Activated CD8-positive, alpha-beta memory T cell treated with anti-CD3 and anti-CD28 coated beads, Interleukin-2, amount 50 U/mL, for 48 hours (primary cell): ENCODE measurements at regions not wholly inside any gene's neighbourhood (a gene's known extent, or its start where the extent isn't known, plus 50 kb on each side); places are given as distances from the start of the nearest gene placed in this dataset.
A peak's percentile ranks its signal among the peaks of the same experiment; 100 is the strongest.
"Not testable (repeated sequence)": the region's sequence is repeated elsewhere in the genome, so short reads cannot be mapped to it uniquely, and the experiment has no call there.

Experiments used
- DNase-seq: peaks from one replicate; pipeline ENCODE4 v3.0.0-alpha.2; 2020

- DNase-seq, result no peak
Measured at GRCh38 chrY:12360496-12360895, 340.5 kb upstream of the USP9Y start.

DNA sequence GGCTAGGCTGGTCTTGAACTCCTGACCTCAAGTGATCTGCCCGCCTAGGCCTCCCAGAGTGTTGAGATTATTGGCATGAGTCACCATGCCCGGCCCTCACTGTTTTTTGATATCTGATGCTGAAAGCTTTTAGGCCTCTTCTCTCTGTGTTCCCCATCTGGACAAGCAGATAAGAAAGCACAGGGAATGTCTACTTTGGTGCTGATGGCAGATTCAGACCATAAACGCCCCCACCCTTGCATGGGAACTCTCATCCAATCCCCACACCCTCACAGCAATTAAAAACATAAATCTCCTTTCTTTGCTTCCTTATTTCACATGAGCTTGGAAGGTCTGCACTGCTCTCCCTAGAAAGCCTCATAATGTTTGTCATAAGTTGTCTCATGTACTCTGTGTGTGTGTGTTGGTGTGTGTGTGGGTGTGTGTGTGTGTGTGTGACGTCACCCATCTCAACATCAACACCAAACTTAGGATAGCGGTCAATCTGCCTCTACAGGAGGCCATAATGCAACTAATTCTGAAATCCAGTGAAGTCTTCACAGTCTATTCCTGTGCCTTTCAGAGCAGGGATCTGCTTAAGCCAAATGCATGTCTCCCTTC, 335.6 kb upstream of the USP9Y start:
- DNase-seq, result no peak

GRCh38 chrY:12374588-12374987, 326.4 kb upstream of the USP9Y start:
- DNase-seq, result not testable (repeated sequence)

GRCh38 chrY:12391655-12392559, 309.1 kb upstream of the USP9Y start:
- not testable (repeated sequence) for DNase-seq

DNA sequence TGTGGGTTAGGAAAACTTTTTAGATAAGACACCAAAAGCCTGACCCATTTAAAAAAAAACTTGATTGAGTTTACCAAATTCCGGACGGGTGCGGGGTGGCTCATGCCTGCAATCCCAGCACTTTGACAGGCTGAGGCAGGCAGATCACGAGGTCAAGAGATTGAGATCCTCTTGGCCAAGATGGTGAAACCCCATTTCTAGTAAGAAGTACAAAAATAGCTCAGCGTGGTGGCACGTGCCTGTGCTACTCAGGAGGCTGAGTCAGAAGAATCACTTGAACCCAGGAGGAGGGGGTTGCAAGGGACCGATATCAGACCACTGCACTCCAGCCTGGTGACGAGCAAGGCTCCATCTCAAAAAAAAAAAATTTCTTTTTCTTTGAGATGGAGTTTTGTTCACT, 307.8 kb upstream of the USP9Y start:
- DNase-seq, result no peak

DNA sequence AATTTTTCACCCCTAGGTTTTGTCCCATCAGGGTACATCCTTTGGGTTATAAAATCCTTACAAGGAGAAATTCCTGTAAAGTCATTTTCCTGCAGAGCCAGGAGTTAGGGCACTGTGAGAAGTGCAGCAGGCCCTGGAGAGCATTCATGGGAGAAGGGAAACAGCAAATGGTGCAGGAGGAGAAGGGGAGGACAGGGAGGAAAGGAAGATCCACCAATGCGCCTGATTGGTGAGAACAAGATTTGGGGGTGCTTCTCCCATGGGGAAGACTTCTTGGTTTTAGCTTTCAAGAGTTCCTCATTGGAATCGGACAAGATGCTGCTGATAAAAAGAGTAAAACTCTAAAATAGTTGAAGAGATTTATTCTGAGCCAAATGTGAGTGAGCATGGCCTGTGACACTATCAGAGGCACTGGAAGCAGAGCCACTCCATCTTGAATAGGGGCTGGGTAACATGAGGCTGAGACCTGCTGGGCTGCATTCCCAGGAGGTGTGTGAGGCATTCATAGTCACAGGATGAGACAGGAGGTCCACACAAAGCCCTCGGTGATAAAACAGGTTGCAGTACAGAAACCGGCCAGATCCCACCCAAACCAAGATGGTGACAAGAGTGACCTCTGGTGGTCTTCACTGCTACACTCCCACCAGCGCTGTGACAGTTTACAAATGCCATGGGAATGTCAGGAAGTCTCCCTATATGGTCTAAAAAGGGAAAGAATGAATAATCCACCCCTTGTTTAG, 305.5 kb upstream of the USP9Y start:
- DNase-seq, result not testable (repeated sequence)

GRCh38 chrY:12403916-12404315, 297.1 kb upstream of the USP9Y start:
- no peak for DNase-seq

GRCh38 chrY:12408236-12408635, 292.8 kb upstream of the USP9Y start:
- no peak for DNase-seq

GRCh38 chrY:12410696-12411095, 290.3 kb upstream of the USP9Y start:
- no peak for DNase-seq

- DNase-seq, result peak; percentile 48
Measured at GRCh38 chrY:12421072-12421787, 279.8 kb upstream of the USP9Y start.

GRCh38 chrY:12421788-12422124, 279.3 kb upstream of the USP9Y start:
- no peak for DNase-seq

DNA sequence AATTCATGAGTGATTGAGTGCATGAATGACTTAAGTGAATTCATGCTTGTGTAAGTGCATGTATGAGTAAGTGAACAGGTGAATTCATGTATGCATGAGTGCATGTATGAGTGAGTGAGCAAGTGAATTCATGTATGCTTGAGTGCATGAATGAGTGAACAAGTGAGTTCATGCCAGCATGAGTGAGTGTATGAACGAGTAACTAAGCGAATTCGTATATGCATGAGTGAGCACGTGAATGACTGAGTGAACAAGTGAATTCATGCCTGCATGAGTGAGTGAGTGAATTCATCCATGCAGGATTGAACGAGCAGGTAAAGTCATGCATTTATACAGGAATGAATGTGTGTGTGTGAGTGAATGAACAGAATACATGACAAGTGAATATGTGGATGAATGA, 278.5 kb upstream of the USP9Y start:
- no peak for DNase-seq

- DNase-seq, result no peak
Measured at GRCh38 chrY:12423416-12424252, 277.4 kb upstream of the USP9Y start.

- DNase-seq, result no peak
Measured at GRCh38 chrY:12425506-12425905, 275.5 kb upstream of the USP9Y start.

DNA sequence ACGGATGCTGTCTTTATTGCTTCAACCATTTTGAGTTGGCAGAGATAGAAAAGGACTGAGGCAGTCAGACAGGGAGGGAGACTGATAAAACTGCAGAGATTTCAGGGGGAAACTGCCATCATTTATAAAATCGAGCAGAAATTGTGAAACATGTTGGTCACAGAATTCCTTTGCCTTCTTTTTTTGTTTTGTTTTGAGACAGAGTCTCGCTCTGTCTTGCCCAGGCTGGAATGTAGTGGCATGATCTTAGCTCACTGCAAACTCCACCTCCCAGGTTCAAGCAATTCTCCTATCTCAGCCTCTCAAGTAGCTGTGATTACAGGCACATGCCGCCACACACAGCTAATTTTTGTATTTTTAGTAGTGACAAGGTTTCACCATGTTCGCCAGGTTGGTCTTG, 273.7 kb upstream of the USP9Y start:
- no peak for DNase-seq

- no peak for DNase-seq
Measured at GRCh38 chrY:12431546-12431945, 269.5 kb upstream of the USP9Y start.

DNA sequence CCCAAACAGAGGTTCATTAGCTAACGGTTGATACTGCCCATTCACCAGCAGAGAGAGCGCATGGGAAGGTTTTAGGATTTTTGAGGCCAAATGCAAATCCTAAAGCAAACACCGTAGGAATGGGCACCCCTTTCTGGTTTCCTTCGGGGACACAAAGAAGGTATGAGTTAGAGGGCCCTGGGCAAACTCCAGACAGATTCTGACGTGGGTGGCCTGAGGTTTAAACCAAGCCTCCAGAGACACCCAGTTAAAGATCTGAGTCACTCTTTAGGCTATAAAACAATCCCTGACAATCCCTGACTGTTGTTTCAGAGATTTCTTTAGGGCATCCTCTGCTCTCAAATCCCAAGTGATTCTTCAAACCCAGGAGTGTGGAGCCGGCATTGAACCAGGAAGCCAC, 262.2 kb upstream of the USP9Y start:
- not testable (repeated sequence) for DNase-seq

DNA sequence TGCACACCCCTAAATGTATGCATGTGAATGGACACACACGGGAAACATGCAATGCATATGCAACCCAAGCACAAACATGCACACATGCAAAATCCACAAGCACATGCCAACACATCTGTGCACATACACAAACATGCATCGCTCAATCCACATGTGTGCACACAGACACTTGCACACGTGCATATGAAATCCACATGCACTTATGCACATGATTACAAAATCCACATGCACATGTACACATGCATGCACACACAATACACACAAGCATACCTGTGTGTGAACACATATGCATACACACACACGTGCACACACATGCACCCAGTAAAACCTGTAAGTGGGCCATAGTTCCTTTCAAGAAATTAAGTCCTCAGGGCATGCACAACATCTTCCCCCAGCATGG, 256.8 kb upstream of the USP9Y start:
- no peak for DNase-seq

GRCh38 chrY:12446486-12447265, 254.4 kb upstream of the USP9Y start:
- not testable (repeated sequence) for DNase-seq

GRCh38 chrY:12448561-12448960, 252.5 kb upstream of the USP9Y start:
- not testable (repeated sequence) for DNase-seq

DNA sequence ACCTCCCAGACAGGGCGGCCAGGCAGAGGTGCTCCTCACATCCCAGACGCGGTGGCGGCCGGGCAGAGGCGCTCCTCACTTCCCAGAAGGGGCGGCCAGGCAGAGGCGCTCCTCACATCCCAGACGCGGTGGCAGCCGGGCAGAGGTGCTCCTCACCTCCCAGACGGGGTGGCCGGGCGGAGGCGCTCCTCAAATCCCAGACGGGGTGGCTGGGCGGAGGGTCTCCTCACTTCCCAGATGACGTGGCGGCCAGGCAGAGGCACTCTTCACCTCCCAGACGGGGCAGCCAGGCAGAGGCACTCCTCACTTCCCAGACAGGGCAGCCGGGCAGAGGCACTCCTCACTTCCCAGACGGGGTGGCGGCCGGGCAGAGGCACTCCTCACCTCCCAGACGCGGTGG, 247.7 kb upstream of the USP9Y start:
- not testable (repeated sequence) for DNase-seq
